HG03354 (cell line): ENCODE measurements at regions not wholly inside any gene's neighbourhood (a gene's known extent, or its start where the extent isn't known, plus 50 kb on each side); places are given as distances from the start of the nearest gene placed in this dataset.

Source experiments
- ATAC-seq: cut with Tn5 transposase; IDR thresholded peaks from one replicate; pipeline ENCODE4 v1.9.1; 2021; ENCODE audit warnings: mild to moderate bottlenecking; ENCODE audit not compliant: unreplicated experiment, poor library complexity, severe bottlenecking

- no peak for ATAC-seq
Measured at GRCh38 chr12:69091442-69092017, 147.8 kb upstream of the CPSF6 start.

GRCh38 chr12:69092137-69092536, 147.2 kb upstream of the CPSF6 start:
- ATAC-seq: no peak

GRCh38 chr12:69094606-69095216, 144.7 kb upstream of the CPSF6 start:
- no peak for ATAC-seq

- no peak for ATAC-seq
Measured at GRCh38 chr12:69095765-69096477, 143.4 kb upstream of the CPSF6 start.

- ATAC-seq: no peak
Measured at GRCh38 chr12:69096669-69097335, 142.6 kb upstream of the CPSF6 start.

GRCh38 chr12:69097619-69098368, 141.6 kb upstream of the CPSF6 start:
- ATAC-seq: no peak

GRCh38 chr12:69099201-69099837, 140.1 kb upstream of the CPSF6 start:
- ATAC-seq: no peak

GRCh38 chr12:69101505-69101904, 137.9 kb upstream of the CPSF6 start:
- ATAC-seq: no peak

- no peak for ATAC-seq
Measured at GRCh38 chr12:69102856-69103255, 136.5 kb upstream of the CPSF6 start.

- no peak for ATAC-seq
Measured at GRCh38 chr12:69105101-69105962, 134.0 kb upstream of the CPSF6 start.

GRCh38 chr12:69106482-69107118, 132.8 kb upstream of the CPSF6 start:
- no peak for ATAC-seq

GRCh38 chr12:69107541-69107940, 131.8 kb upstream of the CPSF6 start:
- ATAC-seq: no peak

- ATAC-seq: no peak
Measured at GRCh38 chr12:69108037-69108436, 131.3 kb upstream of the CPSF6 start.

- ATAC-seq: no peak
Measured at GRCh38 chr12:69112616-69113015, 126.8 kb upstream of the CPSF6 start.

- ATAC-seq: no peak
Measured at GRCh38 chr12:69115099-69115498, 124.3 kb upstream of the CPSF6 start.

- no peak for ATAC-seq
Measured at GRCh38 chr12:69115951-69116350, 123.4 kb upstream of the CPSF6 start.

- no peak for ATAC-seq
Measured at GRCh38 chr12:69117566-69118266, 121.7 kb upstream of the CPSF6 start.

GRCh38 chr12:69118516-69118915, 120.9 kb upstream of the CPSF6 start:
- ATAC-seq: no peak
